PFSK-1 (cell line): ENCODE measurements at regions not wholly inside any gene's neighbourhood (a gene's known extent, or its start where the extent isn't known, plus 50 kb on each side); places are given as distances from the start of the nearest gene placed in this dataset.

Source experiments
- FOXP2 ChIP-seq: optimal IDR thresholded peaks from 2 replicates; pipeline ENCODE3; 2011; ENCODE audit warnings: borderline replicate concordance, control low read depth, inconsistent platforms; ENCODE audit not compliant: insufficient read depth; ENCODE audit errors: extremely low read length, extremely low read depth
- POLR2AphosphoS5 ChIP-seq: IDR thresholded peaks from 2 replicates; pipeline ENCODE4 v1.6.1; 2012; ENCODE audit warnings: low read depth, mild to moderate bottlenecking, control low read depth, low read length, moderate library complexity
- REST ChIP-seq, 2 experiments: IDR thresholded peaks; 2 replicates each; pipeline versions ENCODE4 v1.6.1 to v1.8.0; 2011 to 2012; ENCODE audit warnings: low read depth in 2 of 2, low read length in 2 of 2, control low read depth in 1 of 2, inconsistent platforms in 1 of 2, mild to moderate bottlenecking in 1 of 2, moderate library complexity in 1 of 2; ENCODE audit not compliant: insufficient read depth in 1 of 2
- SIN3A ChIP-seq: IDR thresholded peaks from 2 replicates; pipeline ENCODE4 v1.6.1; 2012; ENCODE audit warnings: mild to moderate bottlenecking, low read length, moderate library complexity, borderline replicate concordance; ENCODE audit not compliant: insufficient read depth
- TAF1 ChIP-seq: IDR thresholded peaks from 2 replicates; pipeline ENCODE4 v1.6.1; 2012; ENCODE audit warnings: low read length, control low read depth, borderline replicate concordance; ENCODE audit not compliant: insufficient read depth

DNA sequence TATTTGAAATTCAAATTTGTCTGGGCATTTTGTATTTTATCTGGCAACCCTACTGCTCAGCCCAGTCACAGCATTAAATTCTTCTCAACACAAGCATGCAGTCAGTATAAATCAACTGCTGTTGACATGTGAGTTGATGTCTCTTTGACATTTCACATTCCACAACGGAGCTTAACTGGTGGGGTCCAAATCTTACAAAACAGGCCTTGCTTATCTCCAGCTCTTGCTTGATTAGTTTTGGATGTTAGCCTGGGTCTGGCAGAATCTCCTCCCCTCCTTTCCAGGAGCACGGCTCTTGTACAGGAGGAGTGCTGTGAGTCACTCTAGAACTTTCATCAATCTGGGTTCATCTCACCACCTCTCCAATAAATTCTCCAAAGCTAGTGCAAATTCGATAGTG, 80.8 kb upstream of the PHACTR1 start:
- TF ChIP-seq POLR2AphosphoS5 (no peak), TAF1 (no peak), SIN3A (no peak), REST (IDR thresholded peaks at IDR 0.05; ENCODE audit: insufficient read depth in 1 of 2, low read depth in 2 of 2, low read length in 2 of 2) (no peak)

- TF ChIP-seq POLR2AphosphoS5, result no peak
- no peak for TF ChIP-seq SIN3A
- no peak for TF ChIP-seq REST (IDR thresholded peaks at IDR 0.05; ENCODE audit: insufficient read depth in 1 of 2, low read depth in 2 of 2, low read length in 2 of 2)
- TF ChIP-seq FOXP2, result no peak
- no peak for TF ChIP-seq TAF1
Measured at GRCh38 chr6:12636336-12636735, 80.2 kb upstream of the PHACTR1 start.

GRCh38 chr6:12637960-12638641, 78.5 kb upstream of the PHACTR1 start:
- no peak for TF ChIP-seq POLR2AphosphoS5
- TF ChIP-seq SIN3A, result no peak
- TF ChIP-seq REST (IDR thresholded peaks at IDR 0.05; ENCODE audit: insufficient read depth in 1 of 2, low read depth in 2 of 2, low read length in 2 of 2), result no peak
- no peak for TF ChIP-seq TAF1
- no peak for TF ChIP-seq FOXP2

DNA sequence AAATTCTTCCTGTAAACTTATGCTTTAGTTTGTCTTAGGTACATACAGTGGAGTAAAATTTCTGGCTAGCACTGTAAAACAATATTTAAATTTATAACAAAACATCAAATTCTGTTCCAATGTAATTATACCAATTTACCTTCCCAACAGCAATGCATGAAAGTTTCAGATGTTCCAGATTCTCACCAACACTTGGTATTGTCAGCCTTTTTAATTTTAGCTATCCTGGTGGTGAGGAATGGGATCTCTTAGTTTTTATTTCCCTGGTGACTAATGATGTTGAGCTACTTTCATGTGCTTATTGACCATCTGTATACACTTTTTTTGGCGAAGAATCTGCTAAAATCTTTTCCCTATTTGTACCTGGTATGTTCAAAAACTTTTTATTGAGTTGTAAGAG, 76.1 kb upstream of the PHACTR1 start:
- TF ChIP-seq REST (IDR thresholded peaks at IDR 0.05; ENCODE audit: insufficient read depth in 1 of 2, low read depth in 2 of 2, low read length in 2 of 2), result no peak
- no peak for TF ChIP-seq POLR2AphosphoS5
- TF ChIP-seq SIN3A, result no peak
- TF ChIP-seq FOXP2, result no peak
- no peak for TF ChIP-seq TAF1

DNA sequence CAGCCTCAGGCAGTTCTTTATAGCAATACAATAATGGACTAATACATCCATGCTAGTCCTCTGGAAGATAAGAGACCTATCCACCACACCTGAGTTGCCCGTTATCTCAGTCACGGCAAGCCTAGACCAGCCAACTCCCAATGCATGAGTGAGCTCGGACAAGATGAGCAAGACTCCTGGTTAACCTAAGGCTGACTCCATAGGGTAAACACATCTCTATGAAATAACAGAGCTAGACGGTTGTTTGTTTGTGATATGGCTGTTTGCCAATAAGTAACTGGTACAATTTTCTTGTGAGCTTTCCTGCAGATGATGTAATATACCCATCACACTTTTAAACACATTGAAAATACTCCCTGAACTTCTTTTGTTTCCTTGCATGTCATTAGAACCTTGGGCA, 70.6 kb upstream of the PHACTR1 start:
- TF ChIP-seq TAF1, result no peak
- no peak for TF ChIP-seq SIN3A
- no peak for TF ChIP-seq REST (IDR thresholded peaks at IDR 0.05; ENCODE audit: insufficient read depth in 1 of 2, low read depth in 2 of 2, low read length in 2 of 2)
- no peak for TF ChIP-seq POLR2AphosphoS5
- TF ChIP-seq FOXP2, result no peak
